H1 (cell line): ENCODE measurements at regions not wholly inside any gene's neighbourhood (a gene's known extent, or its start where the extent isn't known, plus 50 kb on each side); places are given as distances from the start of the nearest gene placed in this dataset.

Experiments
- CHD2 ChIP-seq: IDR thresholded peaks from 2 replicates; pipeline ENCODE4 v1.6.1; 2012; ENCODE audit warnings: low read length, improper control_type of control experiment
- EZH2 ChIP-seq: fragments of 200-600 bp; sonication (generic); IDR thresholded peaks from 2 replicates; pipeline ENCODE4 v1.7.1; 2012; ENCODE audit warnings: low read depth, mild to moderate bottlenecking, moderate library complexity, low read length, inconsistent platforms; ENCODE audit not compliant: severe bottlenecking
- GABPA ChIP-seq: IDR thresholded peaks from 2 replicates; pipeline ENCODE4 v1.6.1; 2011; ENCODE audit warnings: mild to moderate bottlenecking, low read length, moderate library complexity, borderline replicate concordance; ENCODE audit not compliant: insufficient read depth
- KDM4A ChIP-seq: IDR thresholded peaks from one replicate; pipeline ENCODE4 v1.7.1; 2012; ENCODE audit warnings: low read depth, mild to moderate bottlenecking, moderate library complexity, low read length, inconsistent platforms; ENCODE audit not compliant: severe bottlenecking
- SIN3A ChIP-seq, 2 experiments: IDR thresholded peaks in 1 of 2; conservative IDR thresholded peaks in 1 of 2; 2 replicates each; pipeline ENCODE4 v1.6.1; 2011 to 2012; ENCODE audit warnings: low read length in 2 of 2, improper control_type of control experiment in 1 of 2, low read depth in 1 of 2, mild to moderate bottlenecking in 1 of 2
- SIRT6 ChIP-seq: IDR thresholded peaks from one replicate; pipeline ENCODE4 v1.7.1; 2012; ENCODE audit warnings: low read length, inconsistent platforms
- SUZ12 ChIP-seq: fragments of 200-600 bp; sonication (generic); IDR thresholded peaks from 2 replicates; pipeline ENCODE4 v1.6.1; 2012; ENCODE audit warnings: mild to moderate bottlenecking, inconsistent platforms, low read length, moderate library complexity, mixed read lengths

DNA sequence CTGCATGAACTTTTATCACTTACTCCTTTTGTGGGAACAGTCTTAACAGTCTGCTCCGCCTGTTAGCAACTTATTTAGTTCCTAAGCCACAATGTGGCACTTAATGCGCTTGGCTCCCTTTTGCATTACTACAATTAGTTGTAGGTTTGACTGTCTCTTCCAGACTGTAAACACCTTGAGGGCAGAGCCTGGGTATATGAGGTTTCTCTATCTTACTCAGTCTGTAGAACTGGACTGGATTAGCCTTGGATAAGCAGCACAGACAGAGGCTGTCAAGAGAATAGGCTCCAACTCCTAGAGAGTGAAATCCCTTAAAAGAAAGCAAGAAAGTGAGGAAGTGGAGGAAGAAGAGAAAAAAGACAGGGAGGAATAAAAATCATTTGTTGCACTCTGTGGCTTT is 268.3 kb upstream of the MAF start (continued):
- TF ChIP-seq SIN3A (conservative IDR thresholded peaks at IDR 0.05 in 1 of 2, IDR thresholded peaks at IDR 0.05 in 1 of 2; ENCODE audit: low read depth in 1 of 2, low read length in 2 of 2): no peak
- no peak for TF ChIP-seq SIRT6
- no peak for TF ChIP-seq CHD2
- no peak for TF ChIP-seq KDM4A
- no peak for TF ChIP-seq EZH2
- no peak for TF ChIP-seq SUZ12
- no peak for TF ChIP-seq GABPA
